Endothelial cell of umbilical vein (primary cell): ENCODE measurements at regions not wholly inside any gene's neighbourhood (a gene's known extent, or its start where the extent isn't known, plus 50 kb on each side); places are given as distances from the start of the nearest gene placed in this dataset.

Experiments used
- BruUV-seq: library from RNA; stranded (reverse); fragments of 400-500 nt; replicated peaks from 2 replicates; lab custom pipeline; 2021; lab: Mats Ljungman, UMichigan
- CTCF ChIA-PET: fragments of 300-600, 350-600 bp; sonication (Branson Sonifier 250); formaldehyde crosslinking; loops from one replicate; lab custom pipeline; 2021; ENCODE audit warnings: antibody characterized with exemption, inconsistent platforms; lab: Charles Lee
- POLR2A ChIA-PET: fragments of 300-600, 350-600 bp; sonication (Branson Sonifier 250); formaldehyde crosslinking; loops from one replicate; lab custom pipeline; 2021; ENCODE audit warnings: antibody characterized with exemption, inconsistent platforms; lab: Charles Lee
- DNase-seq: peaks from one replicate; pipeline ENCODE4 v3.0.0-alpha.2; 2011; ENCODE audit warnings: low read depth, low spot score
- FAIRE-seq: peaks from 2 replicates; lab custom pipeline; 2011; peaks lifted over from hg19 to GRCh38; lab: Jason Lieb, UNC
- H2AFZ ChIP-seq: 2 replicates; pipeline ENCODE4 v1.6.0; 2012; ENCODE audit warnings: low read depth, low read length, control low read depth, inconsistent platforms
- H3K27ac ChIP-seq: 2 replicates; pipeline ENCODE4 v1.5.1; 2011; ENCODE audit warnings: low read depth, mild to moderate bottlenecking, control low read depth, low read length, moderate library complexity; ENCODE audit not compliant: insufficient read depth
- H3K27me3 ChIP-seq, 2 experiments: 2 replicates each; pipeline versions ENCODE4 v1.6.0 to v1.6.1; 2011; ENCODE audit warnings: low read length in 2 of 2, mixed read lengths in 1 of 2; ENCODE audit not compliant: control insufficient read depth in 2 of 2, insufficient read depth in 2 of 2
- H3K36me3 ChIP-seq, 2 experiments: 2 replicates in 1 of 2; 3 replicates in 1 of 2; pipeline ENCODE4 v1.5.1; 2011; ENCODE audit warnings: low read length in 2 of 2, mild to moderate bottlenecking in 1 of 2, moderate library complexity in 1 of 2; ENCODE audit not compliant: control insufficient read depth in 2 of 2, insufficient read depth in 2 of 2; ENCODE audit errors: extremely low read depth in 1 of 2
- H3K4me1 ChIP-seq: 3 replicates; pipeline ENCODE4 v1.5.1; 2011; ENCODE audit warnings: mild to moderate bottlenecking, low read length; ENCODE audit not compliant: control insufficient read depth, insufficient read depth; ENCODE audit errors: extremely low read depth
- H3K4me2 ChIP-seq: 2 replicates; pipeline ENCODE4 v1.6.1; 2011; ENCODE audit warnings: low read length, control low read depth, mixed read lengths; ENCODE audit not compliant: insufficient read depth
- H3K4me3 ChIP-seq, 3 experiments: fragments of 200-600 bp in 1 of 3; sonication (generic), shearing (Covaris generic) in 1 of 3; replicated peaks in 1 of 3; 2 replicates each; pipeline ENCODE4 v1.5.1; 2011 to 2016; ENCODE audit warnings: control low read depth in 3 of 3, low read length in 3 of 3, mild to moderate bottlenecking in 2 of 3, inconsistent platforms in 1 of 3, low read depth in 1 of 3, moderate library complexity in 1 of 3; ENCODE audit not compliant: insufficient read depth in 1 of 3
- H3K79me2 ChIP-seq: 2 replicates; pipeline ENCODE4 v1.6.0; 2012; ENCODE audit warnings: low read length, inconsistent platforms; ENCODE audit not compliant: control insufficient read depth, insufficient read depth
- H3K9ac ChIP-seq: replicated peaks from 2 replicates; pipeline ENCODE3; 2011; ENCODE audit warnings: low read length, control low read depth; ENCODE audit not compliant: insufficient read depth; ENCODE audit errors: extremely low read depth
- H3K9me1 ChIP-seq: replicated peaks from 3 replicates; pipeline ENCODE4 v1.6.0; 2011; ENCODE audit warnings: mild to moderate bottlenecking, low read length; ENCODE audit not compliant: control insufficient read depth, insufficient read depth; ENCODE audit errors: extremely low read depth
- H3K9me3 ChIP-seq: replicated peaks from 2 replicates; pipeline ENCODE4 v1.5.1; 2012; ENCODE audit warnings: low read length, inconsistent platforms; ENCODE audit not compliant: control insufficient read depth, insufficient read depth
- H4K20me1 ChIP-seq: replicated peaks from 2 replicates; pipeline ENCODE3; 2011; ENCODE audit warnings: mild to moderate bottlenecking, low read length; ENCODE audit not compliant: control insufficient read depth, insufficient read depth; ENCODE audit errors: extremely low read depth
- CTCF ChIP-seq, 2 donors: IDR thresholded peaks; 1 replicate in 1 of 2; 2 replicates in 1 of 2; pipeline ENCODE4 v1.5.1; 2011; ENCODE audit warnings: low read length in 2 of 2, mild to moderate bottlenecking in 2 of 2, moderate library complexity in 2 of 2, control low read depth in 1 of 2, inconsistent platforms in 1 of 2, low read depth in 1 of 2; ENCODE audit not compliant: insufficient read depth in 1 of 2; ENCODE audit errors: extremely low read depth in 1 of 2
- EZH2 ChIP-seq: IDR thresholded peaks from 2 replicates; pipeline ENCODE4 v1.6.1; 2012; ENCODE audit warnings: borderline replicate concordance, low read depth, mild to moderate bottlenecking, moderate library complexity, low read length, inconsistent platforms; ENCODE audit not compliant: severe bottlenecking
- FOS ChIP-seq: IDR thresholded peaks from 2 replicates; pipeline ENCODE4 v1.6.1; 2011; ENCODE audit warnings: mild to moderate bottlenecking, low read length, moderate library complexity, borderline replicate concordance; ENCODE audit not compliant: insufficient read depth
- GATA2 ChIP-seq: IDR thresholded peaks from 2 replicates; pipeline ENCODE4 v1.7.0; 2011; ENCODE audit warnings: low read depth, mild to moderate bottlenecking, moderate library complexity, mixed read lengths, low read length; ENCODE audit not compliant: insufficient read length, insufficient read depth
- JUN ChIP-seq: IDR thresholded peaks from 2 replicates; pipeline ENCODE4 v1.6.1; 2011; ENCODE audit warnings: borderline replicate concordance, low read depth; ENCODE audit not compliant: insufficient read length, insufficient read depth
- MYC ChIP-seq: IDR thresholded peaks from one replicate; pipeline ENCODE4 v1.6.1; 2011; ENCODE audit warnings: mild to moderate bottlenecking, low read depth, low read length
- POLR2A ChIP-seq: IDR thresholded peaks from 2 replicates; pipeline ENCODE4 v1.6.1; 2012; ENCODE audit warnings: low read depth, mild to moderate bottlenecking, control low read depth, low read length
- POLR2AphosphoS5 ChIP-seq: IDR thresholded peaks from 2 replicates; pipeline ENCODE4 v1.6.1; 2012; ENCODE audit warnings: low read depth, mild to moderate bottlenecking, control low read depth, low read length, moderate library complexity; ENCODE audit not compliant: insufficient read depth
- dilution Hi-C: fragments of 300-500 bp; cut with MboI; formaldehyde crosslinking; loops from one replicate; pipeline ENCODE4 v1.15.0; 2019; ENCODE audit warnings: low sequenced_read_pairs; ENCODE audit not compliant: extremely low pct_ligation_motif_present
- intact Hi-C: fragments of 100-400 bp; cut with micrococcal nuclease; formaldehyde crosslinking; loops from one replicate; pipeline ENCODE4 v1.10.0; 2022
- TF ChIP-seq, protein P1 (sequence below): IDR thresholded peaks from 2 replicates; pipeline ENCODE4 v1.6.1; 2011; ENCODE audit not compliant: insufficient read depth, insufficient read length

GRCh38 chr5:58281189-58281588 lies 178.7 kb downstream of the PLK2 start:
- Histone ChIP-seq H3K9ac (no peak overlapping the region), H3K36me3 (no peaks in the 10 kb centered on the region), H3K4me1 (no peaks in the 10 kb centered on the region), H3K4me2 (no peak overlapping the region), H2AFZ (no peak overlapping the region), H3K9me1 (no peaks in the 10 kb centered on the region), H3K27ac (no peak overlapping the region), H3K4me3 (no peak overlapping the region), H3K27me3 (no peaks in the 10 kb centered on the region), H3K79me2 (no peaks in the 10 kb centered on the region), H3K9me3 (no peaks in the 10 kb centered on the region), H4K20me1 (no peaks in the 10 kb centered on the region)
- dilution Hi-C loops = no loop called here
- DNase-seq (no peak), FAIRE-seq (no peak)
- intact Hi-C loops = no loop called here
- ChIA-PET POLR2A (no interaction called here), CTCF (interaction anchor here (1.0 to 1.1 kb wide), 3 partner anchors 10 to 159 kb away, joined by 3 to 5 read pairs (median 4); no protein-coding TSS in a partner anchor)
- no TSS peak for BruUV-seq
- TF ChIP-seq JUN (no peak), POLR2A (no peak), GATA2 (no peak), FOS (no peak), POLR2AphosphoS5 (no peak), CTCF (IDR thresholded peaks at IDR 0.05; ENCODE audit: extremely low read depth in 1 of 2, insufficient read depth in 1 of 2, low read depth in 1 of 2, low read length in 2 of 2) (no peak), EZH2 (no peak), MYC (no peak)
- TF ChIP-seq, protein P1, sequence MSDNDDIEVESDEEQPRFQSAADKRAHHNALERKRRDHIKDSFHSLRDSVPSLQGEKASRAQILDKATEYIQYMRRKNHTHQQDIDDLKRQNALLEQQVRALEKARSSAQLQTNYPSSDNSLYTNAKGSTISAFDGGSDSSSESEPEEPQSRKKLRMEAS = no peak
